Tibial nerve (tissue), 3 donors: ENCODE measurements at regions not wholly inside any gene's neighbourhood (a gene's known extent, or its start where the extent isn't known, plus 50 kb on each side); places are given as distances from the start of the nearest gene placed in this dataset.

ENCODE experiments used
- POLR2A ChIP-seq, 2 donors: fragments of 450-650 bp; IDR thresholded peaks; one replicate each; pipeline ENCODE4 v1.6.1; 2017; ENCODE audit warnings: antibody characterized with exemption in 2 of 2, mild to moderate bottlenecking in 2 of 2, moderate library complexity in 2 of 2
- TF ChIP-seq, protein P1 (sequence below), 5 experiments: fragments of 200-600 bp in 3 of 5; fragments of 450-650 bp in 2 of 5; sonication (generic) in 3 of 5; IDR thresholded peaks; one replicate each; pipeline ENCODE4 v1.5.1; 2016 to 2019; ENCODE audit warnings: antibody characterized with exemption in 5 of 5, mild to moderate bottlenecking in 3 of 5, moderate library complexity in 2 of 5

DNA sequence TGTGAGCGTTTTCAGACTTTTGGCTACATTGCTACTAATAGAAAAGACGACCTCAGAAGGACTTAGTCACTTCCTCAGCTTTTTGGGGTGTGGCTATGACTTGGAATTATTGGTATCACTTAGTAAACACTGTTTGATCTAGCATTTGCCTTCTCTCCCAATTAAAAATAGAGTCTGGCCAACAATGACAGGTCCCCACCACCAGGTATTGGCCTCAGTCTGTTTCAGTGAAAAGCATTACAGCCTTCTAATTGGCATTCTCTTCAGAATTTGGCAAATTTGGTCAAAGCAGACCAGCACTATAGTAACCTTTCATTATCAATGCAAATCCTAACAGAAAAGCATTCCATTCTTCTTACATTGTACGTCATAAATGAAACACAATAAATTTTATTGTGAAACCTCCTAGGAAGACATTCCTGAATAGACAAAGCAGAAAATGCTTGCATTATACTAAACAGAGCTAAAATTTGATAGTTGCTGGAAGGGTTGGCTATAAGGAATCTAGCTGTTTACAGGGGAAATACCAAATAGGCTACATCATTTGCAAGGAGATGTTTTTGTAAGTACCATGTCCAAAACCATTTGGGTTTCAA is 613.9 kb downstream of the IRS1 start:
- TF ChIP-seq, protein P1, sequence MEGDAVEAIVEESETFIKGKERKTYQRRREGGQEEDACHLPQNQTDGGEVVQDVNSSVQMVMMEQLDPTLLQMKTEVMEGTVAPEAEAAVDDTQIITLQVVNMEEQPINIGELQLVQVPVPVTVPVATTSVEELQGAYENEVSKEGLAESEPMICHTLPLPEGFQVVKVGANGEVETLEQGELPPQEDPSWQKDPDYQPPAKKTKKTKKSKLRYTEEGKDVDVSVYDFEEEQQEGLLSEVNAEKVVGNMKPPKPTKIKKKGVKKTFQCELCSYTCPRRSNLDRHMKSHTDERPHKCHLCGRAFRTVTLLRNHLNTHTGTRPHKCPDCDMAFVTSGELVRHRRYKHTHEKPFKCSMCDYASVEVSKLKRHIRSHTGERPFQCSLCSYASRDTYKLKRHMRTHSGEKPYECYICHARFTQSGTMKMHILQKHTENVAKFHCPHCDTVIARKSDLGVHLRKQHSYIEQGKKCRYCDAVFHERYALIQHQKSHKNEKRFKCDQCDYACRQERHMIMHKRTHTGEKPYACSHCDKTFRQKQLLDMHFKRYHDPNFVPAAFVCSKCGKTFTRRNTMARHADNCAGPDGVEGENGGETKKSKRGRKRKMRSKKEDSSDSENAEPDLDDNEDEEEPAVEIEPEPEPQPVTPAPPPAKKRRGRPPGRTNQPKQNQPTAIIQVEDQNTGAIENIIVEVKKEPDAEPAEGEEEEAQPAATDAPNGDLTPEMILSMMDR (IDR thresholded peaks at IDR 0.05): no peak
- no peak for TF ChIP-seq POLR2A (IDR thresholded peaks at IDR 0.05)
